ENCODE measurements at regions not wholly inside any gene's neighbourhood (a gene's known extent, or its start where the extent isn't known, plus 50 kb on each side); places are given as distances from the start of the nearest gene placed in this dataset.
"Not testable (repeated sequence)": the region's sequence is repeated elsewhere in the genome, so short reads cannot be mapped to it uniquely, and the experiment has no call there.

DNA sequence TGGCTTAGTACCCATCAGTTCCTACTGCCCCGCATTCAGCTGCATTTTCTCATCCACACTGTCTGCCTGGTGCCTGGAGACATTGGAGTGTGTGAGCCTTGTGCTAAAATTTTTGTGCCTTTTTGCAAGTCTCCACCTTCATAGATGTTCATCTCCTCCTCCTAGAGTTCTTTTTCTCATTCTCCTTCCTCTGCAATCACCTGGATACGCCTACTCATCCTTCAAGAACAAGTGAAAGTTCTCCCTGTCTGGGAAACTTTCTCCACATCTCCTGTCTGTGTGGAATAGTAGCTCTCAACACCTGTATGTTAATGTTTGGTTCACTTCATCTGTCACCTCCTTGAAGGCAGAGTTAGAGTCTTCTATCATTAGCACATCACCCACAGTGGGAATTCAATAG lies 125.7 kb upstream of the FBXL17 start:
- Histone ChIP-seq H3K9me3 (ENCODE audit: control insufficient read depth, insufficient read depth, low read length) (no peaks in the 10 kb centered on the region), H3K4me1 (ENCODE audit: control insufficient read depth, low read length) (no peaks in the 10 kb centered on the region), H3K36me3 (ENCODE audit: control insufficient read depth, low read length) (no peaks in the 10 kb centered on the region), H3K27me3 (ENCODE audit: control insufficient read depth, low read length) (0 out of 2 replicates have a peak, but pooled peaks cover 3% of the 10 kb centered on the region), H3K4me2 (ENCODE audit: low read length) (no peak overlapping the region), H3F3A (ENCODE audit: control insufficient read depth, insufficient read depth) (no peaks in the 10 kb centered on the region), H3K79me2 (ENCODE audit: control insufficient read depth, low read length) (no peaks in the 10 kb centered on the region), H4K20me1 (ENCODE audit: control insufficient read depth, insufficient read depth, low read depth, low read length) (no peaks in the 10 kb centered on the region), H3K27ac (ENCODE audit: low read depth, low read length) (no peak overlapping the region), H3K4me3 (ENCODE audit: low read length) (no peak overlapping the region), H3K9me2 (replicated peaks; ENCODE audit: control insufficient read depth, low read length) (no peaks in the 10 kb centered on the region)
- TF ChIP-seq, protein P1, sequence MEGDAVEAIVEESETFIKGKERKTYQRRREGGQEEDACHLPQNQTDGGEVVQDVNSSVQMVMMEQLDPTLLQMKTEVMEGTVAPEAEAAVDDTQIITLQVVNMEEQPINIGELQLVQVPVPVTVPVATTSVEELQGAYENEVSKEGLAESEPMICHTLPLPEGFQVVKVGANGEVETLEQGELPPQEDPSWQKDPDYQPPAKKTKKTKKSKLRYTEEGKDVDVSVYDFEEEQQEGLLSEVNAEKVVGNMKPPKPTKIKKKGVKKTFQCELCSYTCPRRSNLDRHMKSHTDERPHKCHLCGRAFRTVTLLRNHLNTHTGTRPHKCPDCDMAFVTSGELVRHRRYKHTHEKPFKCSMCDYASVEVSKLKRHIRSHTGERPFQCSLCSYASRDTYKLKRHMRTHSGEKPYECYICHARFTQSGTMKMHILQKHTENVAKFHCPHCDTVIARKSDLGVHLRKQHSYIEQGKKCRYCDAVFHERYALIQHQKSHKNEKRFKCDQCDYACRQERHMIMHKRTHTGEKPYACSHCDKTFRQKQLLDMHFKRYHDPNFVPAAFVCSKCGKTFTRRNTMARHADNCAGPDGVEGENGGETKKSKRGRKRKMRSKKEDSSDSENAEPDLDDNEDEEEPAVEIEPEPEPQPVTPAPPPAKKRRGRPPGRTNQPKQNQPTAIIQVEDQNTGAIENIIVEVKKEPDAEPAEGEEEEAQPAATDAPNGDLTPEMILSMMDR (IDR thresholded peaks at IDR 0.05; ENCODE audit: low read depth, low read length, poor library complexity, severe bottlenecking), result no peak
- no peak for TF ChIP-seq EZH2phosphoT487 (IDR thresholded peaks at IDR 0.05; ENCODE audit: borderline replicate concordance, low read length)

DNA sequence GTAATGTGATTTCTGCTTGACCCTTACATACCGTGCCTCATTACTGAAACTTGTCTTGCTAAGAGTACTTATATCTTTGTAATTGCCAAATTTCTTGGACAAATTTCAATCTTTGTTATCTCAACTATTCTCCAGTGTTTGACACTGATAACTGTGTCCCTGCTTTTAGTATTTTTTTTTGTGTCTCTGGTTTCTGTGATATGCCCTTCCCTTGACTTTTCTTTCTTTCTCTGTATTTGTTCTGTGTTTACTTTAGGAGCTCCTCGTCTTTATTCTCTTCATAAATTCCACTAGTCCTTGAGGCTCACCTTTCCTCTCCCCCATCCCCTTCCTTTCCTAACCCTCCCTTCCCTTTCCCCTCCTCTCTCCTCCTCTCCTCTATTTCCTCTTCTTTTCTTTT lies 123.7 kb upstream of the FBXL17 start:
- Histone ChIP-seq H3K27ac (ENCODE audit: low read depth, low read length) (no peak overlapping the region), H3K9me2 (replicated peaks; ENCODE audit: control insufficient read depth, low read length) (no peaks in the 10 kb centered on the region), H3F3A (ENCODE audit: control insufficient read depth, insufficient read depth) (no peaks in the 10 kb centered on the region), H3K4me2 (ENCODE audit: low read length) (no peak overlapping the region), H3K4me1 (ENCODE audit: control insufficient read depth, low read length) (no peaks in the 10 kb centered on the region), H4K20me1 (ENCODE audit: control insufficient read depth, insufficient read depth, low read depth, low read length) (no peaks in the 10 kb centered on the region), H3K9me3 (ENCODE audit: control insufficient read depth, insufficient read depth, low read length) (no peaks in the 10 kb centered on the region), H3K79me2 (ENCODE audit: control insufficient read depth, low read length) (no peaks in the 10 kb centered on the region), H3K4me3 (ENCODE audit: low read length) (no peak overlapping the region), H3K36me3 (ENCODE audit: control insufficient read depth, low read length) (no peaks in the 10 kb centered on the region), H3K27me3 (ENCODE audit: control insufficient read depth, low read length) (no peaks in the 10 kb centered on the region)
- TF ChIP-seq, protein P1 (IDR thresholded peaks at IDR 0.05; ENCODE audit: low read depth, low read length, poor library complexity, severe bottlenecking), result no peak
- no peak for TF ChIP-seq EZH2phosphoT487 (IDR thresholded peaks at IDR 0.05; ENCODE audit: borderline replicate concordance, low read length)

DNA sequence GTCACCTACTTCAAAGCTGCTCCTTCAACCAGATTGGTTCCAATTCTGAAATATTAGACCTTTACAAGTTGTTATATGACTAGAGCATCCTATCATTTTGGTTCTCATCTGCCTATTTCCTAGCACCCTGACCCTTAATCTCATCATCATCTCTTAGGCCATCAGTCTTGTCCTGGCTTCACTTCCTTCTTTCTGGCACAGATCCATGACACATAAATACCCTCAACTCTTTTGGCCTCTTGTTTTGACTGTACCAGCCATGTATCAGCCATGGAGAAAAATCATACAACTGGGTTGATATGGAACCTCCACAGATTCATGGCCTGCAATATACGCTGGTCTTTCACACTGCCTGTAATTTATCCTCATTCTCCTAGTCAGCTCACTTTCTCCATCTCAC lies 123.1 kb upstream of the FBXL17 start:
- no peak for TF ChIP-seq EZH2phosphoT487 (IDR thresholded peaks at IDR 0.05; ENCODE audit: borderline replicate concordance, low read length)
- Histone ChIP-seq H3F3A (ENCODE audit: control insufficient read depth, insufficient read depth) (no peaks in the 10 kb centered on the region), H3K4me1 (ENCODE audit: control insufficient read depth, low read length) (no peaks in the 10 kb centered on the region), H3K27me3 (ENCODE audit: control insufficient read depth, low read length) (no peaks in the 10 kb centered on the region), H3K9me2 (replicated peaks; ENCODE audit: control insufficient read depth, low read length) (no peaks in the 10 kb centered on the region), H4K20me1 (ENCODE audit: control insufficient read depth, insufficient read depth, low read depth, low read length) (no peaks in the 10 kb centered on the region), H3K9me3 (ENCODE audit: control insufficient read depth, insufficient read depth, low read length) (no peaks in the 10 kb centered on the region), H3K79me2 (ENCODE audit: control insufficient read depth, low read length) (no peaks in the 10 kb centered on the region), H3K36me3 (ENCODE audit: control insufficient read depth, low read length) (no peaks in the 10 kb centered on the region), H3K4me3 (ENCODE audit: low read length) (no peak overlapping the region), H3K4me2 (ENCODE audit: low read length) (no peak overlapping the region), H3K27ac (ENCODE audit: low read depth, low read length) (no peak overlapping the region)

DNA sequence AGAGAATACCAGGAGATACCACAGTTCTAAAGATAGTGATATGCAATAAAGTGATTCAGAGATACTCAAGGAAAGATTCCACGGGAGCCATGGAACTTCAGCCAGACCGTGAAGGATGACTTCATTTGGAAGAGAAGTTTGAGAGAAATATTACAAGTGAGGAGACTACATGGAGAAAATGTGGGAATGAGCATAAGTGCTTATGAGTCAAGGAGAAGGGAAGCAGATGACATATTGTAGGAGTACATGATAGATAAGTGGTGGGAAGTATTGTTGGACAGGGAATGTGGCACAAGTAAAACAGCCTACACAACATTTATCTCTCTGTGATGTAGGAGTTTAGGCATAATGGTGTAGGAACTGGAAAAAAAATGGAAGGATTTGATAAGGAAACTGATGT lies 122.1 kb upstream of the FBXL17 start:
- no peak for TF ChIP-seq EZH2phosphoT487 (IDR thresholded peaks at IDR 0.05; ENCODE audit: borderline replicate concordance, low read length)
- Histone ChIP-seq H3K36me3 (ENCODE audit: control insufficient read depth, low read length) (no peaks in the 10 kb centered on the region), H4K20me1 (ENCODE audit: control insufficient read depth, insufficient read depth, low read depth, low read length) (no peaks in the 10 kb centered on the region)

DNA sequence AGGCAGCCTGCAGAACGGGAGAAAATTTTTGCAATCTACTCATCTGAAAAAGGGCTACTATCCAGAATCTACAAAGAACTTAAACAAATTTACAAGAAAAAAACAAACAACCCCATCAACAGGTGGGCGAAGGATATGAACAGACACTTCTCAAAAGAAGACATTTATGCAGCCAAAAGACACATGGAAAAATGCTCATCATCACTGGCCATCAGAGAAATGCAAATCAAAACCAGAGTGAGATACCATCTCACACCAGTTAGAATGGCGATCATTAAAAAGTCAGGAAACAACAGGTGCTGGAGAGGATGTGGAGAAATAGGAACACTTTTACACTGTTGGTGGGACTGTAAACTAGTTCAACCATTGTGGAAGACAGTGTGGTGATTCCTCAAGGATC lies 113.7 kb upstream of the FBXL17 start:
- not testable (repeated sequence) for H3K9me3 ChIP-seq (ENCODE audit: control insufficient read depth, insufficient read depth, low read length); H3F3A ChIP-seq (ENCODE audit: control insufficient read depth, insufficient read depth); H3K4me3 ChIP-seq (ENCODE audit: low read length); H3K36me3 ChIP-seq (ENCODE audit: control insufficient read depth, low read length); H4K20me1 ChIP-seq (ENCODE audit: control insufficient read depth, insufficient read depth, low read depth, low read length); H3K4me1 ChIP-seq (ENCODE audit: control insufficient read depth, low read length); H3K27ac ChIP-seq (ENCODE audit: low read depth, low read length); H3K27me3 ChIP-seq (ENCODE audit: control insufficient read depth, low read length); H3K4me2 ChIP-seq (ENCODE audit: low read length); H3K79me2 ChIP-seq (ENCODE audit: control insufficient read depth, low read length); H3K9me2 ChIP-seq (replicated peaks; ENCODE audit: control insufficient read depth, low read length)

More for the DNA sequence above, 122.1 kb upstream of the FBXL17 start:
- no peaks in the 10 kb centered on the region for H3K9me3 ChIP-seq (ENCODE audit: control insufficient read depth, insufficient read depth, low read length)
- no peaks in the 10 kb centered on the region for H3K79me2 ChIP-seq (ENCODE audit: control insufficient read depth, low read length)
- no peaks in the 10 kb centered on the region for H3K9me2 ChIP-seq (replicated peaks; ENCODE audit: control insufficient read depth, low read length)
- H3K4me3 ChIP-seq (ENCODE audit: low read length), result no peak overlapping the region
- H3K4me1 ChIP-seq (ENCODE audit: control insufficient read depth, low read length), result no peaks in the 10 kb centered on the region
- no peak overlapping the region for H3K4me2 ChIP-seq (ENCODE audit: low read length)
- H3K27me3 ChIP-seq (ENCODE audit: control insufficient read depth, low read length), result no peaks in the 10 kb centered on the region
- H3K27ac ChIP-seq (ENCODE audit: low read depth, low read length), result no peak overlapping the region
- H3F3A ChIP-seq (ENCODE audit: control insufficient read depth, insufficient read depth), result no peaks in the 10 kb centered on the region

Measured in DOHH2 (cell line).